ENCODE measurements at regions not wholly inside any gene's neighbourhood (a gene's known extent, or its start where the extent isn't known, plus 50 kb on each side); places are given as distances from the start of the nearest gene placed in this dataset.

DNA sequence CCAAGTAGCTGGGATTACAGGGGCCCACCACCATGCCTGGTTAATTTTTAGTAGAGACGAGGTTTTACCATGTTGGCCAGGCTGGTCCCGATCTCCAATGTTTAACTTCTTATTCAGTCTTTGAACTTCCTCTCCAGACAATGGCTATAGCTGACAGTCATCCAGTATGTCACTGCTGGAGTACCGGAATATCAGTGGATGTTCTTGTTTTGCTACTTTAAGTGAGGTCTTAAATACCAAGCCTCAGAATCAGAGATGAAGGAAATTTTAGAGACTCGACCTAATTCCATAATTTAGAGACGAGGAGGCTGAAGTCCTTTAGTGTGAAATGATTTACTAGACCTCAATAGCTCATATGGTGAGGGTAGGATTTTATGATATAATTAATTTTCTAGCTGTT, 294.8 kb upstream of the KLF6 start:
- H3K27me3 ChIP-seq (ENCODE audit: control insufficient read depth, extremely low read depth, insufficient read depth, low read length): no peaks in the 10 kb centered on the region
- no peaks in the 10 kb centered on the region for H3K9me1 ChIP-seq (ENCODE audit: control insufficient read depth, extremely low read depth, insufficient read depth, low read length)
- no peak for TF ChIP-seq EZH2 (IDR thresholded peaks at IDR 0.05; ENCODE audit: low read length)
- TF ChIP-seq, protein P1, sequence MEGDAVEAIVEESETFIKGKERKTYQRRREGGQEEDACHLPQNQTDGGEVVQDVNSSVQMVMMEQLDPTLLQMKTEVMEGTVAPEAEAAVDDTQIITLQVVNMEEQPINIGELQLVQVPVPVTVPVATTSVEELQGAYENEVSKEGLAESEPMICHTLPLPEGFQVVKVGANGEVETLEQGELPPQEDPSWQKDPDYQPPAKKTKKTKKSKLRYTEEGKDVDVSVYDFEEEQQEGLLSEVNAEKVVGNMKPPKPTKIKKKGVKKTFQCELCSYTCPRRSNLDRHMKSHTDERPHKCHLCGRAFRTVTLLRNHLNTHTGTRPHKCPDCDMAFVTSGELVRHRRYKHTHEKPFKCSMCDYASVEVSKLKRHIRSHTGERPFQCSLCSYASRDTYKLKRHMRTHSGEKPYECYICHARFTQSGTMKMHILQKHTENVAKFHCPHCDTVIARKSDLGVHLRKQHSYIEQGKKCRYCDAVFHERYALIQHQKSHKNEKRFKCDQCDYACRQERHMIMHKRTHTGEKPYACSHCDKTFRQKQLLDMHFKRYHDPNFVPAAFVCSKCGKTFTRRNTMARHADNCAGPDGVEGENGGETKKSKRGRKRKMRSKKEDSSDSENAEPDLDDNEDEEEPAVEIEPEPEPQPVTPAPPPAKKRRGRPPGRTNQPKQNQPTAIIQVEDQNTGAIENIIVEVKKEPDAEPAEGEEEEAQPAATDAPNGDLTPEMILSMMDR (optimal IDR thresholded peaks at IDR 0.05 in 1 of 3, IDR thresholded peaks at IDR 0.05 in 1 of 3, conservative IDR thresholded peaks at IDR 0.05 in 1 of 3; ENCODE audit: extremely low read depth in 1 of 3, insufficient read depth in 2 of 3, low read length in 3 of 3): no peak
- dilution Hi-C loops (cut with MboI; ENCODE audit: extremely low pct_ligation_motif_present, low sequenced_read_pairs): no loop called here
- no peaks in the 10 kb centered on the region for H3K36me3 ChIP-seq (ENCODE audit: control insufficient read depth in 2 of 2, extremely low read depth in 1 of 2, insufficient read depth in 2 of 2, low read length in 2 of 2)
- H2AFZ ChIP-seq (ENCODE audit: control insufficient read depth, low read length): no peak overlapping the region
- FAIRE-seq (no peak), DNase-seq (ENCODE audit: low read depth, low spot score) (no peak)
- no peak overlapping the region for H3K27ac ChIP-seq (ENCODE audit: control insufficient read depth, insufficient read depth, low read length)
- no peak overlapping the region for H3K4me3 ChIP-seq (ENCODE audit: control insufficient read depth in 2 of 3, extremely low read depth in 1 of 3, insufficient read depth in 2 of 3, low read depth in 1 of 3, low read length in 3 of 3)
- H3K9me3 ChIP-seq (ENCODE audit: control insufficient read depth, low read depth, low read length): no peaks in the 10 kb centered on the region
- peaks cover 8% of the 10 kb centered on the region for H3K4me1 ChIP-seq (ENCODE audit: control insufficient read depth, extremely low read depth, insufficient read depth, low read length)
- no peaks in the 10 kb centered on the region for H3K79me2 ChIP-seq (ENCODE audit: control insufficient read depth, insufficient read depth, low read length)
- no peak overlapping the region for H3K9ac ChIP-seq (ENCODE audit: control insufficient read depth, extremely low read depth, insufficient read depth, low read length)
- H4K20me1 ChIP-seq (ENCODE audit: control insufficient read depth, extremely low read depth, insufficient read depth, low read length): no peaks in the 10 kb centered on the region
- no peak overlapping the region for H3K4me2 ChIP-seq (ENCODE audit: control insufficient read depth, extremely low read depth, insufficient read depth, low read depth, low read length)

DNA sequence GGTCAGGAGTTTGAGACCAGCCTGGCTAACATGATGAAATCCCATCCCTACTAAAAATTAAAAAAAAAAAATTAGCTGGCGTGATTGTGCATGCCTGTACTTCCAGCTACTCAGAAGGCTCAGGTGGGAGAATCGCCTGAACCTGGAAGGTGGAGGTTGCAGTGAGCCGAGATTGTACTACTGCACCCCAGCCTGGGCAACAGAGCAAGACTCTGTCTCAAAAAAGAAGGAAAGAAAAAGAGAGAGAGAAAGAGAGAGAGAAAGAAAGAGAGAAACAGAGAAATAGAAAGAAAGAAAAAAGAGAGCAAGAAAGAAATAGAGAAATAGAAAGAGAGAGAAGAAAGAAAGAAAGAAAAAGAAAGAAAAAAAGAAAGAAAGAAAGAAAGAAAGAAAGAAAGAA, 292.8 kb upstream of the KLF6 start:
- no peaks in the 10 kb centered on the region for H3K9me3 ChIP-seq (ENCODE audit: control insufficient read depth, low read depth, low read length)
- FAIRE-seq: no peak

More for the DNA sequence above, 292.8 kb upstream of the KLF6 start:
- H3K79me2 ChIP-seq (ENCODE audit: control insufficient read depth, insufficient read depth, low read length): no peaks in the 10 kb centered on the region
- H3K27ac ChIP-seq (ENCODE audit: control insufficient read depth, insufficient read depth, low read length): no peak overlapping the region
- no peak overlapping the region for H3K9ac ChIP-seq (ENCODE audit: control insufficient read depth, extremely low read depth, insufficient read depth, low read length)
- no peak overlapping the region for H3K4me3 ChIP-seq (ENCODE audit: control insufficient read depth in 2 of 3, extremely low read depth in 1 of 3, insufficient read depth in 2 of 3, low read depth in 1 of 3, low read length in 3 of 3)
- H2AFZ ChIP-seq (ENCODE audit: control insufficient read depth, low read length): no peak overlapping the region
- H3K9me1 ChIP-seq (ENCODE audit: control insufficient read depth, extremely low read depth, insufficient read depth, low read length): no peaks in the 10 kb centered on the region
- peaks cover 25% of the 10 kb centered on the region for H3K4me1 ChIP-seq (ENCODE audit: control insufficient read depth, extremely low read depth, insufficient read depth, low read length)
- dilution Hi-C loops (cut with MboI; ENCODE audit: extremely low pct_ligation_motif_present, low sequenced_read_pairs): no loop called here
- no peak overlapping the region for H3K4me2 ChIP-seq (ENCODE audit: control insufficient read depth, extremely low read depth, insufficient read depth, low read depth, low read length)
- no peaks in the 10 kb centered on the region for H4K20me1 ChIP-seq (ENCODE audit: control insufficient read depth, extremely low read depth, insufficient read depth, low read length)
- no peaks in the 10 kb centered on the region for H3K36me3 ChIP-seq (ENCODE audit: control insufficient read depth in 2 of 2, extremely low read depth in 1 of 2, insufficient read depth in 2 of 2, low read length in 2 of 2)
- DNase-seq (ENCODE audit: low read depth, low spot score): no peak
- no peaks in the 10 kb centered on the region for H3K27me3 ChIP-seq (ENCODE audit: control insufficient read depth, extremely low read depth, insufficient read depth, low read length)
- TF ChIP-seq, protein P1 (optimal IDR thresholded peaks at IDR 0.05 in 1 of 3, IDR thresholded peaks at IDR 0.05 in 1 of 3, conservative IDR thresholded peaks at IDR 0.05 in 1 of 3; ENCODE audit: extremely low read depth in 1 of 3, insufficient read depth in 2 of 3, low read length in 3 of 3): no peak
- no peak for TF ChIP-seq EZH2 (IDR thresholded peaks at IDR 0.05; ENCODE audit: low read length)

All from keratinocyte (primary cell).